Osteoblast (primary cell): ENCODE measurements at regions not wholly inside any gene's neighbourhood (a gene's known extent, or its start where the extent isn't known, plus 50 kb on each side); places are given as distances from the start of the nearest gene placed in this dataset.
A peak's percentile ranks its signal among the peaks of the same experiment; 100 is the strongest.
"Not testable (repeated sequence)": the region's sequence is repeated elsewhere in the genome, so short reads cannot be mapped to it uniquely, and the experiment has no call there.

Experiments used
- DNase-seq: peaks from one replicate; pipeline ENCODE4 v3.0.0; 2011; ENCODE audit warnings: low spot score, mixed read lengths; ENCODE audit not compliant: insufficient read length; ENCODE audit errors: missing footprints
- H2AFZ ChIP-seq: 2 replicates; pipeline ENCODE4 v1.6.0; 2011; ENCODE audit warnings: mild to moderate bottlenecking, low read length
- H3K27ac ChIP-seq: 2 replicates; pipeline ENCODE4 v1.5.1; 2011; ENCODE audit warnings: mild to moderate bottlenecking, low read depth, low read length, moderate library complexity
- H3K27me3 ChIP-seq: 2 replicates; pipeline ENCODE4 v1.6.0; 2012; ENCODE audit warnings: mild to moderate bottlenecking, control low read depth, inconsistent platforms, low read length, moderate library complexity; ENCODE audit not compliant: insufficient read depth
- H3K36me3 ChIP-seq: 2 replicates; pipeline ENCODE4 v1.5.1; 2011; ENCODE audit warnings: mild to moderate bottlenecking, low read length, control low read depth, moderate library complexity; ENCODE audit not compliant: insufficient read depth
- H3K4me1 ChIP-seq: 2 replicates; pipeline ENCODE4 v1.5.1; 2011; ENCODE audit warnings: mild to moderate bottlenecking, low read length, control low read depth, moderate library complexity; ENCODE audit not compliant: insufficient read depth
- H3K4me2 ChIP-seq: 2 replicates; pipeline ENCODE4 v1.6.0; 2011; ENCODE audit warnings: mild to moderate bottlenecking, low read length; ENCODE audit not compliant: insufficient read depth
- H3K4me3 ChIP-seq: fragments of 200-600 bp; sonication (generic); 3 replicates; pipeline ENCODE4 v1.5.1; 2012; ENCODE audit warnings: mild to moderate bottlenecking, low read length, inconsistent platforms; ENCODE audit not compliant: insufficient read depth
- H3K79me2 ChIP-seq: 2 replicates; pipeline ENCODE4 v1.6.0; 2012; ENCODE audit warnings: mild to moderate bottlenecking, low read length, control low read depth, inconsistent platforms; ENCODE audit not compliant: insufficient read depth
- H3K9me3 ChIP-seq: 2 replicates; pipeline ENCODE4 v1.5.1; 2011; ENCODE audit warnings: low read depth, low read length, control low read depth
- H4K20me1 ChIP-seq: 2 replicates; pipeline ENCODE4 v1.6.0; 2012; ENCODE audit warnings: mild to moderate bottlenecking, low read length, control low read depth; ENCODE audit not compliant: insufficient read depth
- TF ChIP-seq, protein P1 (sequence below): IDR thresholded peaks from 2 replicates; pipeline ENCODE4 v1.5.1; 2011; ENCODE audit warnings: mild to moderate bottlenecking, low read depth, low read length, moderate library complexity; ENCODE audit errors: extremely low read depth

GRCh38 chr3:146709969-146710368 is 104.8 kb upstream of the PLSCR5 start:
- H3K79me2 ChIP-seq, result no peaks in the 10 kb centered on the region
- TF ChIP-seq, protein P1, sequence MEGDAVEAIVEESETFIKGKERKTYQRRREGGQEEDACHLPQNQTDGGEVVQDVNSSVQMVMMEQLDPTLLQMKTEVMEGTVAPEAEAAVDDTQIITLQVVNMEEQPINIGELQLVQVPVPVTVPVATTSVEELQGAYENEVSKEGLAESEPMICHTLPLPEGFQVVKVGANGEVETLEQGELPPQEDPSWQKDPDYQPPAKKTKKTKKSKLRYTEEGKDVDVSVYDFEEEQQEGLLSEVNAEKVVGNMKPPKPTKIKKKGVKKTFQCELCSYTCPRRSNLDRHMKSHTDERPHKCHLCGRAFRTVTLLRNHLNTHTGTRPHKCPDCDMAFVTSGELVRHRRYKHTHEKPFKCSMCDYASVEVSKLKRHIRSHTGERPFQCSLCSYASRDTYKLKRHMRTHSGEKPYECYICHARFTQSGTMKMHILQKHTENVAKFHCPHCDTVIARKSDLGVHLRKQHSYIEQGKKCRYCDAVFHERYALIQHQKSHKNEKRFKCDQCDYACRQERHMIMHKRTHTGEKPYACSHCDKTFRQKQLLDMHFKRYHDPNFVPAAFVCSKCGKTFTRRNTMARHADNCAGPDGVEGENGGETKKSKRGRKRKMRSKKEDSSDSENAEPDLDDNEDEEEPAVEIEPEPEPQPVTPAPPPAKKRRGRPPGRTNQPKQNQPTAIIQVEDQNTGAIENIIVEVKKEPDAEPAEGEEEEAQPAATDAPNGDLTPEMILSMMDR, result no peak
- H3K4me3 ChIP-seq, result no peak overlapping the region
- H3K27ac ChIP-seq, result no peak overlapping the region
- DNase-seq, result no peak
- no peaks in the 10 kb centered on the region for H3K9me3 ChIP-seq
- no peaks in the 10 kb centered on the region for H3K4me1 ChIP-seq
- no peaks in the 10 kb centered on the region for H3K36me3 ChIP-seq
- H4K20me1 ChIP-seq, result no peaks in the 10 kb centered on the region
- H3K4me2 ChIP-seq, result no peak overlapping the region
- H2AFZ ChIP-seq, result no peak overlapping the region
- H3K27me3 ChIP-seq, result no peaks in the 10 kb centered on the region

DNA sequence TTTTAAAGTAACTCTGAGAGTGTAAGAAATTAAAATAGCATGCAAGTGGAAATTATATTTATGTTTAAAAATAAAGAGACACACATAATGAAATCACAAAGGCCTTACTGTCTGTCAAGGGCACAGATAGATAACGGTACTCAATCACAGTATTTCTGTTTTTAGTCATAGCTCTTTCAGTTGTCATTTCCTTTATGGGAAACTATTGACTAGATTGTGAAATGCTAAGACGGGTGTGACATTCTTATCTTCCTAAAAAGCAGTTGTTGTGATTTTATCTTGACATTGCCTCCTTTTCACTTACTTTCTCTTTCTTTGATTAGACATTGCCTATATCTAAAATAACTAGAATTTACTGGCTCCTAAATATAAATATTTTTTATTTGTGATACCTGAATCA is 100.1 kb upstream of the PLSCR5 start:
- Histone ChIP-seq H3K79me2 (no peaks in the 10 kb centered on the region), H3K4me3 (no peak overlapping the region), H3K36me3 (no peaks in the 10 kb centered on the region), H3K4me2 (no peak overlapping the region), H3K4me1 (no peaks in the 10 kb centered on the region), H3K27ac (no peak overlapping the region), H3K27me3 (no peaks in the 10 kb centered on the region), H2AFZ (peak overlapping the region; percentile 29), H3K9me3 (no peaks in the 10 kb centered on the region), H4K20me1 (no peaks in the 10 kb centered on the region)
- no peak for DNase-seq
- TF ChIP-seq, protein P1, result no peak

DNA sequence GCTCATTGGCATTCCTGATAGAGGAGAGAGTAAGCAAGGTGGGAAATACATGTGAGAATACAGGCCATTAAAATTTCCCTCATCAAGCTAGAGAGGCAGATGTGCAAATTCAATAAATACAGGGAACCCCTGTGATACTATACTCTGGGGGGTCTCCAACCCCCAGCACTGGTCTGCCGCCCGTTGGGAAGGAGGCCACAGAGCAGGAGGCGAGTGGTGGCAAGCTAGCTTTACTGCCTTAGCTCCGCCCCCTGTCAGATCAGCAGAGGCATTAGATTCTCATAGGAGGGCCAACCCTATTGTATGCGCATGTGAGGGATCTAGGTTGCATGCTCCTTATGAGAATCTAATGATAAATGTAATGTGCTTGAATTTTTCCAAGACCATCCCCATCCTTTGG is 97.1 kb upstream of the PLSCR5 start:
- DNase-seq, result no peak
- H3K4me2 ChIP-seq, result no peak overlapping the region
- no peak overlapping the region for H3K4me3 ChIP-seq
- H3K9me3 ChIP-seq, result no peaks in the 10 kb centered on the region
- no peaks in the 10 kb centered on the region for H3K4me1 ChIP-seq
- TF ChIP-seq, protein P1, result no peak
- H3K79me2 ChIP-seq, result no peaks in the 10 kb centered on the region
- H3K27me3 ChIP-seq, result no peaks in the 10 kb centered on the region
- no peaks in the 10 kb centered on the region for H4K20me1 ChIP-seq
- no peaks in the 10 kb centered on the region for H3K36me3 ChIP-seq
- no peak overlapping the region for H2AFZ ChIP-seq
- H3K27ac ChIP-seq, result no peak overlapping the region

DNA sequence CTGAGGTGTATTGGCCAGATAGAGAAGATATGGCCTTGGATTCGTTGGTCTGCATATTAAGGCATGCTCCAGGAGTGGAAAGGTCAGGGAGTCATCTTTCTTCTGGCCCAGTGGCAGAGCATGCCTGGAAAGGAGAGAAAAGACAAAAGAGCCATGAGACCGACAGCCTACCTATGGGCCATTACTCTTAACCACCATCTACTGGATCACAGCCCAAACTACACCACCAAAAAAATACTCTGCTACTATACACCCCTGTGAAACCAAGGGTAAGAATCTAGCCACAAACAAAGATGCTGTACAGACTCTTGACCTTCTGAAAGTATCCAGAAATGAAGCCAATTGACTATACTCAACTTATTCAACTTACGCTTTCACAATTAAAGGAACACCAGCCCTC is 96.1 kb upstream of the PLSCR5 start:
- no peaks in the 10 kb centered on the region for H4K20me1 ChIP-seq
- no peaks in the 10 kb centered on the region for H3K79me2 ChIP-seq
- H3K27ac ChIP-seq, result no peak overlapping the region
- no peaks in the 10 kb centered on the region for H3K4me1 ChIP-seq
- H3K4me3 ChIP-seq, result no peak overlapping the region
- no peaks in the 10 kb centered on the region for H3K9me3 ChIP-seq
- DNase-seq, result no peak
- H3K36me3 ChIP-seq, result no peaks in the 10 kb centered on the region
- no peak overlapping the region for H2AFZ ChIP-seq
- TF ChIP-seq, protein P1, result no peak
- no peaks in the 10 kb centered on the region for H3K27me3 ChIP-seq
- no peak overlapping the region for H3K4me2 ChIP-seq

- H3K4me1 ChIP-seq, H3K27me3 ChIP-seq, H3K4me3 ChIP-seq, H3K9me3 ChIP-seq, H3K36me3 ChIP-seq, H2AFZ ChIP-seq, H3K27ac ChIP-seq, H3K4me2 ChIP-seq, DNase-seq, H4K20me1 ChIP-seq, H3K79me2 ChIP-seq: not testable (repeated sequence)
Measured at GRCh38 chr3:146700025-146700424, 94.9 kb upstream of the PLSCR5 start.
